D341Med (cell line): ENCODE measurements at regions not wholly inside any gene's neighbourhood (a gene's known extent, or its start where the extent isn't known, plus 50 kb on each side); places are given as distances from the start of the nearest gene placed in this dataset.

Source experiments
- DNase-seq: peaks from one replicate; pipeline ENCODE4 v3.0.0; 2012; ENCODE audit warnings: low spot score

- DNase-seq: no peak
These were observed 108.8 kb downstream of the SQOR start for GRCh38 chr15:45743426-45744235.

DNA sequence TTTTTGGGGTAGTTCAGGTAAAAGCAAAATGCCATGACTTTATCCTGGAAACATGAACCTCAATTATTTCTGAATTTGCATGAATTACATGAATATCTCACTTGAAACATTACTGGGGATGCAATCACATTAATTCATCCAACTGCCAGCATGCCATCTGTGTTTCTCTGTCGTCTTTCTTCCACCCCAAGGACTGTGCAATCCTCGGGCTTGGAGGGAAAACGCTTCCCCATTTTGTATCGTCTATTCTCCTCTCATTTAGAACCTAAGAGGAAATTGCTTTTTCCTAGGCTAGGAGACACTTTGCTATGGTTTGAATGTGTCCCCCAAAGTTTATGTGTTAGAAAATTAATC lies 109.4 kb downstream of the SQOR start:
- no peak for DNase-seq

DNA sequence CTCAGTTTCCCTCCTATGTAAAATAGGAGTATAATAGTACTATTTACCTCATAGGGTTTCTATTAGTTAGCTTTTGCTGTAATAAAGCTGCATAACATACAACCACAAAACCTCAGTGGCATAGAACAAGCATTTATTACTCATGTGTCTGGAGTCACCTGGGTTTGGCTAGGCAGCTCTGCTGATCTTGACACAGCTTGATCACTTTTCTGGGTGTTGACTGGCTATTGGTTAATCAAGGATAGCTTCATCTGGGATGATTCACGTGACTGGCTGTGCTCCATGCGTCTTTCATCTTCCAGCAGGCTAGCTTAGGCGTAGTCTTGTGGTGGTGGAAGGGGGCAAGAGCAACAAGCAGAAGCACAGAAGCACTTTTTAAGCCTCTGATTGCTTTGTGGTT lies 112.6 kb downstream of the SQOR start:
- DNase-seq: no peak

- DNase-seq: no peak
These were observed 116.8 kb downstream of the SQOR start for GRCh38 chr15:45751629-45752028.

GRCh38 chr15:45759936-45760335 lies 125.1 kb downstream of the SQOR start:
- DNase-seq: peak; percentile 51

GRCh38 chr15:45762726-45763125 lies 127.9 kb downstream of the SQOR start:
- DNase-seq: no peak

DNA sequence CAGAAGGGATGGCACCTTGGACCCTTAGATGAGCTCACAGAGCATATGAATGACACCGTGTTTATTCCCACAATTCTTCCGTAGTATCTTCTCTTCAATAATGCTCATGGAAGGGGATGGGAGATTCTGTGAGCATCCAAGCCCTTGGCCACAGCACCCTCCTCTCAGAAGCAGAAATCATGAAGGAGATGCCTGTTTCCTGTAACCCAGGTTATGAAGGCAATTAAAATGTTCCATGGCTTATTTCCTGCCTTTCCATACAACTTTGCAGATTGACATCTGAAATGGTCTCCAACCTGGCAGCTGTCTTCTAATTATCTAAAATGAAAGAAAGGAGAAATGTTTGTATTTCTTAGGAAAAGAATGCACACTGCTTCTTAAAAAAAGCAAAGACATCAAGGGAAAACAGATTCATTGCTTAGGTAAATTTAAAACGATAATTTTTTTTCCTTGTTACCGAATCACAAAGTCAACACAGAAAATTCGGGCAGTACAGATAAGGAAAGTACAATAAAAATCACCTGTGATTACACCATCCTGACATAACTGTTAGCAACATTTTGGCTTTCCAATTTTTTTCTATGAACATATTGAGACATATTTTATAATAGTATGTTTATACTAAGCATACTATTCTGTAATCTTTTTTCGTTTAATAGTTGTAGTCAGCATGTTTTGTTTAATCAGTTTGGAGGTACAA lies 128.5 kb downstream of the SQOR start:
- no peak for DNase-seq

DNA sequence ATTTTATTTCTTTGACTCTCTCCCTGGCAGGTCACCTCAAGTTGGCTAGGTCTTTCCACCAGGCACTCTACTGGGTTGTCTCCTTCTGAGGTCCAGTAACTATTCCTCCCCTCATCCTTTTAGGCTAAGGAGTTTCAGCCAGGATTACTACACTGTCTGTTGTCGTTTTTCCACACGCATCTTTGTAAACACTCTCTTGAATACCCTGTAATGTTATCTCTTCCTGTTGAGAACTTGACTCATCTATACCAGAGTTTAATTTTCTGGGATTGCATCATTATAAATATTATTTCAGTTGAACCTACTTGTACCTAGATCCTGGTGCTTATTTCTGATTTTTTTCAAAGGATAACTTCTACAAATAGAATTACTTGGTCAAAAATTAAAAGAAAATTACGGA lies 138.3 kb downstream of the SQOR start:
- DNase-seq: no peak

GRCh38 chr15:45776772-45777171 lies 141.9 kb downstream of the SQOR start:
- no peak for DNase-seq

GRCh38 chr15:45777781-45778180 lies 143.0 kb downstream of the SQOR start:
- DNase-seq: no peak

- no peak for DNase-seq
These were observed 145.5 kb downstream of the SQOR start for GRCh38 chr15:45780352-45780751.

- no peak for DNase-seq
These were observed 149.8 kb downstream of the SQOR start for GRCh38 chr15:45784656-45785055.

- no peak for DNase-seq
These were observed 151.1 kb downstream of the SQOR start for GRCh38 chr15:45785897-45786296.

DNA sequence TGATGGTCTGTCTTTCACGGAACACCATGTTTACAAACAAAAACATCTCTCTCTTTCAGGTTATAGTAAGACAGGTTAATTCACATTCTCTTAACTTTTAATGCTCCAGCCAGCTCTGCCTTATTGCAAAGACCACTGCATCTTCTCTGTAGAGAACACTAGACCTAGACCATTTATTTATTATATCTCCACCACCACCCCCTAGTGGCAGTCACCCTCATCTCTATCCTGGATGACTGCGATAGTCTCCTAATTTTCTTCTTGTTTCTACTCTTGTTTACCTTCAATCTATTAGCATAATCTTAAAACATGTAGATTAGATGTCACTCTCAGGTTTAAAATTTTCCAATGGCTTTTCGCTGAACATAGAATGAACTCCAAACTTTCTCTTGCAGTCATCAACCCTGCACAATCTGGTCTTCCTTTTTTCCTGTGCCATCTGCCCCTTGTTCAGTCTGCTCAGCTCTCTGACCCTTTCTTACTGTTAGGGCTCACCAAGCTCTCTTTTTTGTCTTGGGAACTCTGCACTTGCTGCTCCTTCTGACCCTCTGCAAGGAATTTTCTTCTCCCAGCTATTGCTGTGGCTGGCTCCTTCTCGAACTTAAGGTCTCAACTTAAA lies 155.6 kb downstream of the SQOR start:
- DNase-seq: peak; percentile 54

GRCh38 chr15:45794304-45794703 lies 159.5 kb downstream of the SQOR start:
- no peak for DNase-seq

DNA sequence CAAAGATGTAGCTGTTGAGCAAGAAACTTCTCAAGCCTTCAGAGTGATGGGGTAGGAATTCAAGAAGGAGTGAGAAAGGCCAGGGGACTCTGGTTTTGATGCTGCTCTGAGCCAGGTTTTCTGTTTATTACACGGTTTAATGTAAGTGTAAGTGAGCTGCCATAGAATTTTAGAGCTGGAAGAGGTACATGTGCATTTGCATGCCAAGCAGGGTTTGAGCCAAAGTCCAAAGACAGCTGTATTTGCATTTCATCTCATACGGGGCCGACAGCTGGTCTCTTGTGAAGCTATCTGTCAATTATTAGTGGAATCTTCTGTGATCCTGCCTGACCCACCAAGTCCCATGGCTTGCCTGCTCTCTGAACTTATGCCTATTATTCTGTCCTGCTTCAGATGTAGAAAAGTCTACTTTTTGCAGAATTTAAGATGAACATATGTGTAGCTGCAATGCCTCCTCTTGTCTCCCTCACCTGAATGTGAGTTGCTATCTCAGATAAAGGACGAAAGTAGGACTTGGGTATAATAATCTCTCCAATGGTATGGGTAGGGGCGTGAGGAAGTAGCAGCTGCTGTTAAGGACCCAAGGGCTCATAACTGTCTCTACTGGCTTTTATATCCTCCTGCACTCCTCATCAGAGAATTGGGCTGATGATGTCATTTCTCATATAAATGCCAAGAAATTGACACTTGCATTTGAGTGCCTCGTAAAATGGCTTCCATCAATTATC lies 160.0 kb downstream of the SQOR start:
- DNase-seq: no peak

DNA sequence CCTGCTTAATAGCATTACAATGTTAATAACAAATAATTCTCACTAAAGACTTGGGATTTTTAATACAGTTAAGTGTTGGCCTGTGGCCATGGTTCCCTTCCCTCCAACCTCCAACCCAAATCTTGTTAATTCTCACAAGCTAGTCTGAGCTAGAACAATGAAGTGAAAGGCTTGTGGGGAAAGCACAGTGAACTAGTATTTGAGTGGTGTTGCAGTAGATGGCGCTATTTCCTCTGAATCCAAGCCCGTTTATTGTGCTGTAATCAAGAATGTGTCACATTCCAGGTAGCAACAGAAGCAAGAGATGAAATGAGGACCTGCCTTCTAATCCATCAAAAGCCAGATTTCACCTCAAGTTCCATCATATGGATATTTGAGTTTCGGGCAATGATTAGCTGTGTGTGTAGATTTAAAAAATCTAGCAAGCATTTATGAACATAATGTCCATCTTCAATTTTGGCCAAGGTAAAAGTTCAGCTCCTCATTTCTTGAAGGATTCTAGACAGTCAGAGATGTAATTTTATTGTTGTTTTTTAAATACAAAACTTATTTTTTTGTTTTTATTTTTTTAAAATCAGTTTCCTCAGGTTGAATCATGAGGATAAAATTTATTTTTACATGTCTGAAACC lies 160.7 kb downstream of the SQOR start:
- DNase-seq: peak; percentile 51

- DNase-seq: no peak
These were observed 161.6 kb downstream of the SQOR start for GRCh38 chr15:45796433-45796832.

DNA sequence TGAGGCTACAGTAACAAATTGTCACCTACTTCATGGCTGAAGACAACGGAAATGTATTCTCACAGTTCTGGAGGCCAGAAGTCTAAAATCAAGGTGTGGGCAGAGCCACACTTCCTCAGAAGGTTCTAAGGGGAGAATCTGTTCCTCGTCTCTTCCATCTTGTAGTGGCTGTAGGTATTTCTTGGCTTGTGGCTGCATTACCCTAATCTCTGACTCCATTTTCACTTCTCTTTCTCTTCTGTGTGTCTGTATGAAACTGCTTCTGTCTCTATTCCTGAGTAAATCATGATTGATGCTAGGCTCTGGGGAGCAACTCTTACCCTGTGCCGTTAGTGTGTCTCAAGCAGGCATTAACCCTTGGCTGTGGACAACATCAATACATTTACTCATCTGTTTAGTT lies 164.7 kb downstream of the SQOR start:
- no peak for DNase-seq

- DNase-seq: no peak
These were observed 166.7 kb downstream of the SQOR start for GRCh38 chr15:45801543-45801942.

DNA sequence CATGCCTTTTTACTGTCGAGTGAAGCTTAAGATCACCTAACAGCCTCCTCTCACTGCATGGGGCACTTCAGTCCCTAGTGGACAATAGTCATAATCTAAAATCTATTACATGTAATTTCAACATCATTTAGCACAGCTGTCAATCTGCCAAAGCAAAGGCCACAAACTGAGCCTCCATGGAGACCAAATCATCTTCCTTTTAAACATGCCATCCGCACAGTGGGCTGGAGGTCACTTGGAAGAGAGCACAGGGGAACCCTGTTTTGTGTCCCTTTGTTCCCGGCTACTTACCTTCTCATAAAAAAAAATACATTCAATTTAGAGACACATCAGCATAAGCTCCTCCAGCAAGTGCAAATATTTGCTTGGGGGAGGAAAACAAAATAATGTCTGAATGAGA lies 167.3 kb downstream of the SQOR start:
- DNase-seq: no peak

DNA sequence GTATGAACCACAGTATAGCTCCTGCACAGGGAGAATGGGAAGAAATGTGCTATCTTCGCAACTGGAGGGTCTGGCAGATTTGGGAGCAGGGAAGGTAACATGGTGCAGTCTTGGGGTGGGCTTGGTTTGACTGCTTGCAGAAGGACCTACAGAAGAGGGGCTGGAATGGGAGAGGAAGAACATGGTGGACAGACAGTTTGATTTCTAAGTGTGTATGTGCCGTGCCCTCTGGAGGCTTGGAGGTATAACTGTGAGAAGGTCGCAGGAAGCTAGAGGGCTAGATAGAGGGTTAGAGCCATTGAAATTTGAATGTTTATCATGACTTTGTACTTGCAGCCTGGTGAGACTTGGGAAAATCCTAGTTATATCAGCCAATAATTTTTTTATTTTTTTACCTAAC lies 169.2 kb downstream of the SQOR start:
- no peak for DNase-seq
